Urothelium cell line (cell line): ENCODE measurements at regions not wholly inside any gene's neighbourhood (a gene's known extent, or its start where the extent isn't known, plus 50 kb on each side); places are given as distances from the start of the nearest gene placed in this dataset.
A peak's percentile ranks its signal among the peaks of the same experiment; 100 is the strongest.

Experiments used
- DNase-seq: peaks from one replicate; pipeline ENCODE4 v3.0.0; 2011; ENCODE audit warnings: low spot score, mixed read lengths
- FAIRE-seq: peaks from 2 replicates; lab custom pipeline; 2011; peaks lifted over from hg19 to GRCh38; lab: Jason Lieb, UNC

DNA sequence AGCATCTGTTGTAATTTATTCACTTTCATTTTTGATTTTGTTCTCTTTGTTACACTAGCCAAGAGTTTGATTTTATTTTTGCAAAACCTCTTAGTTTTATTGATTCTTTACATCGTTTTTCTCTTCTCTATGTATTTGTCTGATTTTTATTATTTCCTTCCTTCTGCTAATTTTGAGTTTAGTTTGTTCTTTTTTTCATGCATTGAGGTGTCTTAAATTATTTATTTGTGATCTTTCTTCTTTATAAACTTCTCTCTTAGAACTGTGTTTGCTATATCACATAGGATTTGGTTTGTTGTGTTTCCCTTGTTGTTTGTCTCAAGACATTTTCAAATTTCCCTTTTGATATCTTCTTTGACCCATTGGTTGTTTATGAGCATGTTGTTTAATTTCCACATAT, 51.7 kb upstream of the NFKBIA start:
- DNase-seq (no peak), FAIRE-seq (no peak)

DNA sequence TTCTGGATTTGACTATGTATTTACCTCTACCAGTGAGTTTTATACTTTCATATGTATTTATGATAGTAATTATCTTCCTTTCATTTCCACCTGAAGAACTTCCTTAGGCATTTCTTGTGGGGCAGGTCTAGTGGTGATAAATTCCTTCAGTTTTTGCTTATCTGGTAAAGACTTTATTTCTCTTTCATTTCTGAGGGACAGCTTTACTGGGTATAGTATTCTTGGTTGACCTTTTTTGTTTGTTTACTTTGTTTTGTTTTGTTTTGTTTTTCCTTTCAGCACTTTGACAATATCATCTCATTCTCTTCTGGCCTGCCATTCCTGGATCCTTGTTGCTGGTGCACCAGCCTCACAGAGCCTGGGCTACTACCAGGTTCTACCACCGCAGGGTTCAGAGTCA, 53.9 kb upstream of the NFKBIA start:
- no peak for DNase-seq
- FAIRE-seq = no peak

DNA sequence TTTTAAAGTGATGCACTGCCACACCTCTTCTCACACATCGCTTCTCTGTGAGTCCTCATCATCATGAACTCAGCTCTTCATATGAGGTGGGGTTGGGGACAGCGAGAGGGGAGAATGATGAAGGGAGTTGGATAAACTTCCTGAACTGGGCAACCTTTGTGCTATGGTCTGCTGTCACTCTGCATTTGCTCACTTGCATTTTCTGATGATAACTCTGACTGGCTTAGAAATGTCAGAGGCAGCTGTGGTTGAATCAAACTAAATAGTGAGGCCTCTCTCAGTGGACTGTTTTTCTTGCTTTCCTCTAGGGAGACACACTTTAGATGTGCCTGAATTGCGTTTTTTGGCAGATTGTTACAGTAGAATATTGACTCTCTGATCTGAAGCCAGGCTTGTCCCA, 55.2 kb upstream of the NFKBIA start:
- FAIRE-seq (no peak), DNase-seq (no peak)

DNA sequence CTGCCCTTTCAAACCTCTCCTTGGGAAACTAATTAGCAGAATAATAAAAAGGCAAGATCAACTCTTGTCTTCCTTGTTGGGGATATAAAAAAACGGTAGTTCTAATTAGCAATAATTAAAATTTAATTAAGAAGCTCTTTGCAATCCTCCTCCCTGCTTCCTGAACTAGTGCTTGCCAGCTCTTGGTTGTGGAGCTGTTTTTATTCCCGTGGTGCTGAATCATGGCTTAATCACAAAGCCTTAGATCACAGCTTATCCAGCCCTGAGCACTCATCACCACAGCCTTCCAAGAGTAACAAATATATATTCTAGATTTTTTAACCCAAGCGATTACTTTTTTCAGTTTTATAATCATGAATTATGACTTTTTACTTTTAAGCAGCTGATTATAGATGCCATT, 63.2 kb upstream of the INSM2 start:
- DNase-seq = peak; percentile 20

DNA sequence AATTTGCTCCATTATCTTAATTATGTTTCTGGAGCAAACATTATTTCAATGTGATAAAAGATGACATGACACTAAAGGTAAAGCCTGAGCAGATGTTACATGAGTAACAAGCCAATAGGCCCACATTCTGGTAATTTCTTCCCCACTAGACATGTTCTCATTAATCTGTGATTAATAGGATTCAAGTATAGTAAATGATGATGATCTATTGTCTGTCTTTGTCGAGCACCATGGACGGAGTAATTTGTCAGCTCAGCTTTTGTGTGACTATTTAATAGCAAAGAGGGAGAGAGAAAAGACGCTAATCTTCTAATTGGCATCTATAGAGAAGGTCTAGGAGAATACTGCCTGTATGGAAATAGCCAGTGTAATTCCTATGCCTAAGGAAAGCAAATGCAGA, 62.2 kb upstream of the INSM2 start:
- FAIRE-seq = no peak
- no peak for DNase-seq

More for the DNA sequence above, 63.2 kb upstream of the INSM2 start:
- no peak for FAIRE-seq

DNA sequence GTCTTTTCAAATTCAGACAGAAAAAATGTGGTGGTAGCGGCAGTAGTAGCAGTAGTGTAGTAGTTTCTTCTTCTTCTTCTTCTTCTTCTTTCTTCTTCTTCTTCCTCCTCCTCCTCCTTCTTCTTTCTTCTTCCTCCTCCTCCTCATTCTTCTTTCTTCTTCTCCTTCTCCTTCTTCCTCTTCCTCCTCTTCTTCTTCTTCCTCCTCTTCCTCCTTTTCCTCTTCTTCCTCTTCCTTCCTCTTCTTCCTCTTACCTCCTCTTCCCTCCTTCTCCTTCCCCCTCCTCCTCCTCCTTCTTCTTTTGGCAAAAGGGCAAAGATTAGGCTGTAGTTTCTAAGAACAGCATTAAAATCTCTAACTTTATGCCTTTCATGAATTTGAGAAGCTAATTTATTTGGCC, 59.6 kb upstream of the INSM2 start:
- FAIRE-seq (no peak), DNase-seq (no peak)

DNA sequence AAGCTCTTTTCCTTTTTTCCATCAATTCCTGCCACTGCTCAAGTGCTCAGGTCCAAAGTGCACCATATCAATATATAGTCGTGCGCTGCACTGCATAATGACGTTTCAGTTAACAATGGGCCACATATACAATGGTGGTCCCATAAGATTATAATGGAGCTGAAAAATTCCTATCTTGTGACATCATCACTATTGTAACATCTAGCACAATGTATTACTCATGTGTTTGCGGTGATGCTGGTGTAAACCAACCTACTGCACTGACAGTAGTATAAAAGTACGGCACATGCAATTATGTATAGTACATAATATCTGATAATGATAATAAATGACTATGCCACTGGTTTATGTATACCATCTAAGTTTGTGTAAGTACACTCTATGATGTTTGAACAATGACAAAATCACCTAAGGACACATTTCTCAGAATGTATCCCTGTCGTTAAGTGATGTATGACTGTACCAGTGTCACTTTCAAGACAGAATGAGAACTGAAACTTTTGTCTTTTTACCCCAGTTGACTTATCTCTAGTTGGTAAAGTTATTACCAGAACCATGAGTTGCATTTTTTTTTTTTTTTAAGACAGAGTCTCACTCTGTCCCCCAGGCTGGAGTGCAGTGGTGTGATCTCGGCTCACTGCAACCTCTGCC, 53.7 kb upstream of the INSM2 start:
- FAIRE-seq = peak; percentile 78
- DNase-seq = peak; percentile 5

DNA sequence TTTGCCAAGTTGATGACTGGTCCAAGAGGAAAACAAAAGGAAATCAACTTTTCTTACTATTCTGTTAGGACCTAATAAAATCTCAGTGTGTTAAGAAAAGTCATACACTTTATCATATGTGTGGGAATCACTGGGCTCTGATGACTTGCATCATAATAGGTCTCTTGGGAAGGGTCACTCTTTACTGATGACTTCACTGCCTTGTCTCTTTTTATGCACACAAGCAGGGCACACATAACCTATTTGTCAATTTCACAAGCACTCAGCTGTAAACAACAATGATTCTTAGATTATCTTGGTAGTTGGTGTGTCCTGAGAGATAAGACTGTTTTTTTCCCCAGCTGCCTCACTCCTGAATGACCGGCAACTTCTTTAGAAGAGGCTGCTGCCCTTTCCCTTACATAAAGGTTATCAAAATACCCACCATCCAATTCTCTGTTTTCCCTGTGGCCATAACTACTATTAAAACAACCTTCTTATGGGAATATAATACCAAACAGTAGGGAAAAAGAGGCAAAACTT, 50.9 kb upstream of the INSM2 start:
- FAIRE-seq (no peak), DNase-seq (no peak)
